Fibroblast of pulmonary artery (primary cell): ENCODE measurements at regions not wholly inside any gene's neighbourhood (a gene's known extent, or its start where the extent isn't known, plus 50 kb on each side); places are given as distances from the start of the nearest gene placed in this dataset.
"Not testable (repeated sequence)": the region's sequence is repeated elsewhere in the genome, so short reads cannot be mapped to it uniquely, and the experiment has no call there.

Experiments
- DNase-seq: peaks from one replicate; pipeline ENCODE4 v3.0.0-alpha.2; 2010; ENCODE audit warnings: low read depth
- H3K4me3 ChIP-seq: replicated peaks from 2 replicates; pipeline ENCODE4 v1.5.1; 2011; ENCODE audit warnings: low read depth, mild to moderate bottlenecking, control low read depth, low read length, moderate library complexity
- CTCF ChIP-seq: IDR thresholded peaks from 2 replicates; pipeline ENCODE4 v1.5.1; 2011; ENCODE audit warnings: mild to moderate bottlenecking, control low read depth, low read length, inconsistent platforms; ENCODE audit errors: missing control alignments

DNA sequence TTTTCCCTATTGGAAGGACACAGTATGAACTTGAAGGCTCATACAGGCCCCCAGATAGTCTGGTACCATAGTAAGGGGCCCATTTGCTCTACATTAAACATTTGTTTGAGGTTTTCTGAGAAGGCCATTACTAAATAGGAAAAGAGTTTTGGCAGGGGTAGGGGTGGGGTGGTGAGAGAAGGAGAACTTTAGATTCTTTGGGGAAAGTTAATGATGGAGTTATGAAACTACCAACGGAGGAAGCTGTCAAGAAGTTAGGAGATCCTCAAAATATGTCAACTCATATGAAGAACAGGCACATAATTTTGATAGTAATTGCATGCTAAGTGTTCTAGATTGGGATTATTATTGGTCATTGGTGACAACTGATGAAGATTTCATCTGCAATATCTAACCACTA lies 114.7 kb downstream of the TAF11L14 start:
- no peak for DNase-seq
- H3K4me3 ChIP-seq: no peak overlapping the region
- no peak for TF ChIP-seq CTCF

GRCh38 chr5:17755406-17755805 lies 121.1 kb downstream of the TAF11L14 start:
- not testable (repeated sequence) for DNase-seq, H3K4me3 ChIP-seq

- DNase-seq: no peak
- H3K4me3 ChIP-seq: no peak overlapping the region
- no peak for TF ChIP-seq CTCF
Observed at GRCh38 chr5:17761326-17761725, 127.1 kb downstream of the TAF11L14 start.

DNA sequence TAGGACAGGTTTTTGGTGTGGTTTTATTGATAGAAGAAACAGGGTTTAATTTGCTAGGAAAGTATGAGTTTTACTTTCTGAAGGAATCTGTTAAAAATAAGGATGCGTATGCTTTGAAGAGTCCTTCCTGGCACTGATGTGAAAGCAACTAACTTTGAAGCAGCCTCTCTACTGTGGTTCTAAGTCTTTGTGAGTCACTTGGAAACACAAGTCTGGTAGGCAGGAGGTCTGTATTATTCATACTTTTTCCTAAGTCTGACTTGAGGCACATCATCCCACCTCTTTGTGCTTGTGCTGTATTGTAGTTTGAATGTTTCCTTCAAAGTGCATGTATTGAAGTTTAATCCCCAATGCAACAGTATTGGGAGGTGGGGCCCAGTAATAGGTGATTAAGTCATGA lies 129.0 kb downstream of the TAF11L14 start:
- DNase-seq: no peak
- no peak overlapping the region for H3K4me3 ChIP-seq
- no peak for TF ChIP-seq CTCF

GRCh38 chr5:17766031-17766430 lies 131.8 kb downstream of the TAF11L14 start:
- no peak for TF ChIP-seq CTCF
- DNase-seq: no peak
- no peak overlapping the region for H3K4me3 ChIP-seq

GRCh38 chr5:17769277-17769676 lies 135.0 kb downstream of the TAF11L14 start:
- H3K4me3 ChIP-seq: no peak overlapping the region
- TF ChIP-seq CTCF: no peak
- DNase-seq: no peak

DNA sequence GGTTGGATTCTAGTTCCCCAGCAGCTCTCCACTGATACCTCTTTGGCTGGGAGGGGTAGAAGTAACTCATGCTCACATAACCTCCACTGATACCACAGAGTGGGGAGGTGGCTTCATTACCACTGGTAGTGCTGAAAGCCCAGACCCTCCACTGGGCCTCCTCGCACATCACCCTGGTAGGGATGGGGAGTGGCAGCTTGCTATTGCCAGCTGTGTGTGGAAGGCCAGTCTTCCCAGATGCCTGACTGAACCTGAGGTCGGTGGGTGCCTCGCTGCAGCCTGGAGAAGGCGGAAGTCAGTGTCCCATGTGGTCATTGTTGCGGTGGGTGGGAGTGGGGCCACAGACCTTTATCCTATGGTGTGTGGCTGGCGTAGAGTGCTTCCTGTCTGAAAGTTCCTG lies 138.0 kb downstream of the TAF11L14 start:
- TF ChIP-seq CTCF: no peak
- H3K4me3 ChIP-seq: no peak overlapping the region
- no peak for DNase-seq

- TF ChIP-seq CTCF: no peak
- DNase-seq: no peak
- H3K4me3 ChIP-seq: no peak overlapping the region
Observed at GRCh38 chr5:17785774-17786173, 151.5 kb downstream of the TAF11L14 start.
